CD4-positive, alpha-beta T cell treated with Interleukin-2 at 100 ng/mL for 4 hours (primary cell): ENCODE measurements at regions not wholly inside any gene's neighbourhood (a gene's known extent, or its start where the extent isn't known, plus 50 kb on each side); places are given as distances from the start of the nearest gene placed in this dataset.

Experiments
- DNase-seq: peaks from one replicate; pipeline ENCODE4 v3.0.0-alpha.2; 2020; ENCODE audit warnings: low spot score

DNA sequence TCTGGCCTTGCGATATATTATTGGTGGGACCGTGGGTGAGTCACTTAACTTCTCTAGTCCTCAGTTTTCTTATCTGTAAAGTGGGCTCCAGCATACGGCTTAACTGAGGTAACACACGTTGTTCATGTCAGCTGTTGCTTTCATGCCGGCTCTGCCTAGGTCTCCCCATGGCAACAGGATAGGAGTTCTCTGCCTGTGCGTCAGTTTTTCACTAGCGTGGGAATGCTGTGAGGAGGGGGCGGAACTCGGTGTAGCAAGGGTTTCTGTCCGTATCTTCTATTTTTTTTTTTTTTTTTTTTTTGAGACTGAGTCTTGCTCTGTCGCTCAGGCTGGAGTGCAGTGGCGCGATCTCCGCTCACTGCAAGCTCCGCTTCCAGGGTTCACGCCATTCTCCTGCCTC lies 758.5 kb upstream of the RBFOX1 start:
- no peak for DNase-seq

DNA sequence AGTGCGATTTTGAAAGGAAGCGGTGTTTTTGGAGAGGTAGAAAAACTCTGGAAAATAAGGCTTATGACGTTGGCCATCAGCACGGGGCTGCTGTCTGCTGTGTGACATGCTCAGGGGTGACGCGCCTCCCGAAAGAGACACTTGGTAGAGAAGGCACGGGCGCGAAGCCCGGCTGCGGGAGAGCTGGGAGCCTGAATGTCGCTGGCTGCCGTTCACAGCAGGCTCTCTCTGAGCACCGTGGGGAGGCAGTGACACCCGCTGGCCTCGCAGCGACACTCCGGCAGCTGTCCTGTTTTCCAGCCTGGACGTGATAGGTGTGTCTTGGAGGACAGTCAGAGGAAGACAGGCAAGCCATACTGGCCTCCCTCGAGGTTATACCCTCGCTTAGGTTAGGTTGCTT lies 759.1 kb upstream of the RBFOX1 start:
- no peak for DNase-seq

- DNase-seq, result no peak
These were observed 761.6 kb upstream of the RBFOX1 start for GRCh38 chr16:6571044-6571443.

DNA sequence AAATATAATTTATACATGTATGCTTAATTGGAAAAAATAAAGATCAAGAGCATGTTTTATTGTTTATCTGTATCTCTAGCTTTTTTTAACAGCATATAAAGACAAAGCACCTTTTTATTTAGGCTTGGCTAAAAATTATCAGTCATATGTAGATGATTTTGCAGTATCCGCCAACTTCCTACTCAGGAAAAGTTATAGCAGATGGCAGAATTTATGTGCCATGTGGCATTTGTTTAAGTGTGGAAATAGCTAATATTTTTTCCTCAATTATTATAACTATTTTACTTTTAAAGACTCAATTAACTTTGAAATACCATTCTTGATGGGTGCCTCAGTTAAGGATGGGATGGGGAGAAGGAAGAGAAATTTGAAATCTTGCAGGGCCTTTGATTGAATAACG lies 762.1 kb upstream of the RBFOX1 start:
- DNase-seq, result no peak

GRCh38 chr16:6562986-6563385 lies 769.7 kb upstream of the RBFOX1 start:
- DNase-seq, result no peak

- DNase-seq, result no peak
These were observed 772.1 kb upstream of the RBFOX1 start for GRCh38 chr16:6560306-6561100.

DNA sequence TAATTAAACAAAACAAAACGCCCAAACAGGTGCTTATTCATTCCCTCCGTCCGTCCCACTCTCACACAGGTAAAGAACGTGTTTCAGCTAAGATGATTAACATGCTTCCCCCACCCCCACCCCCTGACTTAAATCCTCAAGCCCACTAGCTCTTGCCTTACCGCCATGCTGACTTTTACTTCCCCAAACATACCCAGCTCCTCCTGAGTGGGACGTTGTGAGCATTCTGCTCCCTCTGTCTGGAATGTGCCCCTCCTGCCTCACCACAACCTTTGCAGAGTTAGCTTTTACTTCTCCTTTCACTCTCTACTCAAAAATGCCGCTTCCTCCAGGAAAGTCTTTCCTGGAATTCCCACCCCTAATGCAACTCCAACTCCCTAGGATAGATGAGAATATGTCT lies 774.0 kb upstream of the RBFOX1 start:
- DNase-seq, result no peak

GRCh38 chr16:6558126-6558525 lies 774.5 kb upstream of the RBFOX1 start:
- DNase-seq, result no peak

DNA sequence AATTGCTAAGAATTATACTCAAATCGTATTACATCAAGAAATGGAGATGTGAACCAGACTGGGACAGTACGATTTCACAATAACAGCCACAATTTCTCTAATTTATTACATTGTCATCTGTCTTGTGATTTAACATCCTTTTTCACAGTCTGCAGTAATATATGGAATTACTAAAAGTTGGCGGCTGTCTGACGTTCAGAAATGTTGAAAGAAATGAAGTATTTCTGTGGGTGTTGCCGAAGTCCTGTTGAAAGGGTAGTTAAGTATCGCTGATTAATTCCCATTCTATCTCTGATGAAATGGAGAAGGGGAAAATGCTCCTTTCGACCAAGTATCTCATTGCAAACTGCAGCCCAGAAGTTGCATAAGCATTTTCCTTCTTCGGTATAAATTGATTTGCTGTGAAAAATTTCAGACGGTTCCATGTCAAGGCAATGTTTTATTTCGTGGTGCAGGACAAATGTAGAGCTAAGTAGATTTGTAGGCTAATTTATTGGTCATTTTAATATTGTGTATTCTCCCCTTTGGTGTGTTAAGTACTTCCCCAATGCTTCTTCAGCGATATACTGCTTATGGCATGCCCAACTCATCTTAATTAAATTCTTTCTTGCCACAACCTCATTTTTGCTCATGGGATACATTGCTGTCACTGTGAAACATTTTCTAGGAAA lies 775.2 kb upstream of the RBFOX1 start:
- DNase-seq, result no peak

- no peak for DNase-seq
These were observed 783.2 kb upstream of the RBFOX1 start for GRCh38 chr16:6549415-6549814.

- no peak for DNase-seq
These were observed 784.1 kb upstream of the RBFOX1 start for GRCh38 chr16:6548507-6548906.

GRCh38 chr16:6547131-6547530 lies 785.5 kb upstream of the RBFOX1 start:
- no peak for DNase-seq

DNA sequence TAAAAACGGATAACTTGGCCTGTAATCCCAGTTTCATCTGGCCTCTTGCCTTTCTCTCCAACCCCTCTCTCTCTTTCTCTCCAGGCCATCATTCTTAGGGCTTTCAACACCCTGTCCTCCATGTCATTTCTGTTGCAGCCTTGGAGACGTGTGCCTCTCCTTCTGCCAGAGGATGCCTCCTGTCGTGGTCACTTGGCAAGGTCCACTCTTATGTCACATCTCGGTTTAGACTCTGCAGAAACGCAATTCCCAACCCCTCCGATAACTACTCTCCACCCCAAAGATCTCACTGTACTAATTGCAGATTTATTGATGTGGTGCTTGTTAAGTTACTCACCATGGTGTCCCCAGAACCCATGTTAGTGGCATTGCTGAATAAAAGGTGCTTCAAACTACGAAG lies 787.3 kb upstream of the RBFOX1 start:
- DNase-seq, result no peak

- DNase-seq, result no peak
These were observed 791.4 kb upstream of the RBFOX1 start for GRCh38 chr16:6541267-6541666.

DNA sequence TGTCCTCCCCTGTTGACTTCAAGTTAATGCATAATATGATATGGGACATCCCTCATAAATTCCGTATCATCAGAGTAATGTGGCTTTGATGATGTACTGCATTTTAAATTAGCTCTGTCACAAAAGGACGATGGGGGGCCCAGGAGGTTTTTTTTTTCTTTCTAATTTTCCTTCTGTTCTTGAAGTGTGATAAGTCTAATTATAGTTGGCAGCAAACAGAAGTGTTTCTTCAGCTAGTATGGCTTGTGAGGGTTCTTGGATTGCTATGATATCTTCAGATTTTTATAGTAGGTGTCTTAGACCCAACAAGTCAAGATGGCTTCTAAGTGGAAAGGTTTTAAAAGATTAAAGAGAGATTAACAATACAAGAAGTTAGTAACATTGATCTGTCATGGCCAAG lies 796.2 kb upstream of the RBFOX1 start:
- DNase-seq, result no peak

- no peak for DNase-seq
These were observed 801.6 kb upstream of the RBFOX1 start for GRCh38 chr16:6531067-6531466.

GRCh38 chr16:6528217-6528616 lies 804.4 kb upstream of the RBFOX1 start:
- DNase-seq, result no peak

GRCh38 chr16:6527646-6528045 lies 805.0 kb upstream of the RBFOX1 start:
- DNase-seq, result no peak

DNA sequence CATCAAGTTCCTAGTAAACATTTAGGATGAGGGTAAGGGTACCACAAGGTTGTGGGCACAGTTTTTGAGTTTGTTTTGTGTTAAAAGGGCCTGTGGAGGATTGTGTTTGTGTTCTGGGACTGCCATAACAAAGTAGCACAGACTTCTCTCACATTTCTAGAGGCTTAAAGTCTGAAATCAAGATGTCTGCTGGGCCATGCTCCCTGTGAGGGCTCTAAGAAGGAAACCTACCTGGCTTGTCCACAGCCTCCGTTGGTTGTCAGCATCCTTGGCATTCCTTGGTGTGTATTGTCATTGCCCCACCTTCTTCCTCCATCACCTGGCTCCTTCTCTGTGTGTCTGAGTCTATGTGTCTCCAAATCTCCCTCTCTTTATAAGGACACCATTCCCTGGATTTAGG lies 808.1 kb upstream of the RBFOX1 start:
- DNase-seq, result no peak

- no peak for DNase-seq
These were observed 815.5 kb upstream of the RBFOX1 start for GRCh38 chr16:6517020-6517720.

GRCh38 chr16:6512512-6512911 lies 820.1 kb upstream of the RBFOX1 start:
- no peak for DNase-seq

GRCh38 chr16:6510261-6510660 lies 822.4 kb upstream of the RBFOX1 start:
- no peak for DNase-seq

DNA sequence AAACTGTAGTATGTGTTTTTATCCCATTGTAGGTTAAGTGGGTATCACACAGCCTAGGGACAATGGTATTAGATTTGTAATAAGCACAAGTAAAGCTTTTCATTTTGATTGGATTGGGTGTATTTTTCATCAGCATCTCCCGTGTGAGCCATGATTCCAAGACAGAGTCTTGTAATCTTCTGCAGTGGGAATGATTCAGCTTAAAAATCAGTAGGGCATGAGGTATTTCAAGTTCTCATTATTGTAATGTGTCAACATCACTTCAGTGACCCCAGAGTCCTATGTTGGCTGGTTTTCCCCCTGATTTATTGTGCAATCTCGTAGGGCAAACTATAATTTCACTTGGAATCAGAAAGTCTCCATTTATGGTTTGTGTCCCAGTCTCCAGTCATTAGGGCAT lies 833.2 kb upstream of the RBFOX1 start:
- DNase-seq, result no peak
